H9 (cell line): ENCODE measurements at regions not wholly inside any gene's neighbourhood (a gene's known extent, or its start where the extent isn't known, plus 50 kb on each side); places are given as distances from the start of the nearest gene placed in this dataset.

Experiments used
- DNase-seq: peaks from one replicate; pipeline ENCODE4 v3.0.0-alpha.2; 2017
- H2AFZ ChIP-seq: one replicate; pipeline ENCODE4 v1.6.1; 2013; ENCODE audit warnings: mild to moderate bottlenecking, low read length, control low read depth, moderate library complexity
- H2AK5ac ChIP-seq: 2 replicates; pipeline ENCODE4 v1.6.1; 2013; ENCODE audit warnings: low read length, control low read depth, mixed read lengths; ENCODE audit not compliant: insufficient read length
- H2BK120ac ChIP-seq: one replicate; pipeline ENCODE4 v1.6.1; 2013; ENCODE audit warnings: low read depth, mild to moderate bottlenecking, low read length, control low read depth, inconsistent platforms; ENCODE audit not compliant: poor library complexity, severe bottlenecking
- H2BK12ac ChIP-seq: 2 replicates; pipeline ENCODE4 v1.6.1; 2013; ENCODE audit warnings: low read length, control low read depth, mixed read lengths, low read depth; ENCODE audit not compliant: insufficient read length
- H2BK15ac ChIP-seq: 2 replicates; pipeline ENCODE4 v1.6.1; 2013; ENCODE audit warnings: low read depth, low read length, control low read depth
- H2BK20ac ChIP-seq: one replicate; pipeline ENCODE4 v1.6.1; 2013; ENCODE audit warnings: low read depth, mild to moderate bottlenecking, low read length, control low read depth, inconsistent platforms; ENCODE audit not compliant: poor library complexity, severe bottlenecking
- H2BK5ac ChIP-seq: 2 replicates; pipeline ENCODE4 v1.6.1; 2013; ENCODE audit warnings: low read length, control low read depth, mixed read lengths; ENCODE audit not compliant: insufficient read length
- H3K14ac ChIP-seq: 2 replicates; pipeline ENCODE4 v1.6.1; 2013; ENCODE audit warnings: low read length, control low read depth; ENCODE audit not compliant: insufficient read depth
- H3K18ac ChIP-seq: 2 replicates; pipeline ENCODE4 v1.6.1; 2013; ENCODE audit warnings: low read depth, mild to moderate bottlenecking, mixed read lengths, low read length, control low read depth; ENCODE audit not compliant: insufficient read length
- H3K23ac ChIP-seq: 2 replicates; pipeline ENCODE4 v1.6.1; 2013; ENCODE audit warnings: low read length, control low read depth, mixed read lengths, low read depth; ENCODE audit not compliant: insufficient read length
- H3K23me2 ChIP-seq: 2 replicates; pipeline ENCODE4 v1.6.1; 2013; ENCODE audit warnings: low read depth, mild to moderate bottlenecking, mixed read lengths, low read length, control low read depth; ENCODE audit not compliant: insufficient read length, poor library complexity, severe bottlenecking
- H3K27ac ChIP-seq: 2 replicates; pipeline ENCODE4 v1.5.1; 2013; ENCODE audit warnings: low read length, control low read depth, mixed read lengths, low read depth; ENCODE audit not compliant: insufficient read length
- H3K27me3 ChIP-seq: 2 replicates; pipeline ENCODE4 v1.6.1; 2013; ENCODE audit warnings: low read length, control low read depth, inconsistent platforms; ENCODE audit not compliant: insufficient read depth
- H3K4ac ChIP-seq: 2 replicates; pipeline ENCODE4 v1.6.1; 2013; ENCODE audit warnings: low read depth, mild to moderate bottlenecking, control low read depth, inconsistent platforms, low read length, moderate library complexity
- H3K4me1 ChIP-seq: 2 replicates; pipeline ENCODE4 v1.6.1; 2013; ENCODE audit warnings: low read length, control low read depth, inconsistent platforms; ENCODE audit not compliant: insufficient read depth
- H3K4me2 ChIP-seq: 2 replicates; pipeline ENCODE4 v1.6.1; 2013; ENCODE audit warnings: low read length, control low read depth, mixed read lengths; ENCODE audit not compliant: insufficient read length, insufficient read depth
- H3K56ac ChIP-seq: 2 replicates; pipeline ENCODE4 v1.6.1; 2013; ENCODE audit warnings: low read depth, mild to moderate bottlenecking, mixed read lengths, low read length, control low read depth; ENCODE audit not compliant: insufficient read length
- H3K79me1 ChIP-seq: 2 replicates; pipeline ENCODE4 v1.6.1; 2013; ENCODE audit warnings: low read depth, mild to moderate bottlenecking, moderate library complexity, low read length, control low read depth, inconsistent platforms; ENCODE audit not compliant: insufficient read depth, poor library complexity, severe bottlenecking
- H3K79me2 ChIP-seq: 2 replicates; pipeline ENCODE4 v1.6.1; 2013; ENCODE audit warnings: low read length, control low read depth, inconsistent platforms; ENCODE audit not compliant: insufficient read depth
- H3K9ac ChIP-seq: 2 replicates; pipeline ENCODE4 v1.6.1; 2013; ENCODE audit warnings: low read length, control low read depth, mixed read lengths; ENCODE audit not compliant: insufficient read length; ENCODE audit errors: extremely low read depth
- H3K9me3 ChIP-seq: one replicate; pipeline ENCODE4 v1.6.1; 2013; ENCODE audit warnings: low read depth, low read length, inconsistent platforms; ENCODE audit not compliant: control insufficient read depth
- H3T11ph ChIP-seq: one replicate; pipeline ENCODE4 v1.6.1; 2013; ENCODE audit warnings: mild to moderate bottlenecking, low read length, control low read depth, inconsistent platforms
- H4K20me1 ChIP-seq: one replicate; pipeline ENCODE4 v1.6.1; 2013; ENCODE audit not compliant: control insufficient read depth, insufficient read length, insufficient read depth
- H4K5ac ChIP-seq: 2 replicates; pipeline ENCODE4 v1.6.1; 2013; ENCODE audit warnings: low read depth, mild to moderate bottlenecking, mixed read lengths, low read length, control low read depth; ENCODE audit not compliant: insufficient read length
- H4K8ac ChIP-seq: replicated peaks from 2 replicates; pipeline ENCODE4 v1.6.1; 2013; ENCODE audit warnings: low read length, control low read depth, mixed read lengths, low read depth; ENCODE audit not compliant: insufficient read length
- H4K91ac ChIP-seq: 2 replicates; pipeline ENCODE4 v1.6.1; 2013; ENCODE audit warnings: low read depth, mild to moderate bottlenecking, moderate library complexity, mixed read lengths, low read length, control low read depth; ENCODE audit not compliant: insufficient read length
- H3K27ac Mint-ChIP-seq, 3 experiments: 2 replicates in 2 of 3; 3 replicates in 1 of 3; pipeline ENCODE4 v1.8.0; 2020 to 2021; ENCODE audit warnings: mixed read lengths in 3 of 3, mild to moderate bottlenecking in 1 of 3, moderate library complexity in 1 of 3
- H3K27me3 Mint-ChIP-seq: 2 replicates; pipeline ENCODE4 v1.8.0; 2021; ENCODE audit warnings: low read depth, mild to moderate bottlenecking, moderate library complexity, mixed read lengths
- H3K36me3 Mint-ChIP-seq, 3 experiments: 2 replicates in 2 of 3; 3 replicates in 1 of 3; pipeline ENCODE4 v1.8.0; 2020 to 2021; ENCODE audit warnings: low read depth in 3 of 3, mixed read lengths in 3 of 3; ENCODE audit not compliant: insufficient read depth in 1 of 3
- H3K4me1 Mint-ChIP-seq, 2 experiments: 2 replicates each; pipeline ENCODE4 v1.8.0; 2020; ENCODE audit warnings: mixed read lengths in 2 of 2
- H3K4me3 Mint-ChIP-seq, 2 experiments: 2 replicates in 1 of 2; 3 replicates in 1 of 2; pipeline ENCODE4 v1.8.0; 2020 to 2021; ENCODE audit warnings: mild to moderate bottlenecking in 2 of 2, mixed read lengths in 2 of 2, moderate library complexity in 1 of 2
- H3K9me3 Mint-ChIP-seq, 2 experiments: 2 replicates in 1 of 2; 3 replicates in 1 of 2; pipeline ENCODE4 v1.8.0; 2020; ENCODE audit warnings: mild to moderate bottlenecking in 2 of 2, mixed read lengths in 2 of 2, moderate library complexity in 1 of 2
- WGBS: extraction: QIAGEN DNeasy Blood & Tissue Kit; methylation state at CpG from one replicate; pipeline ENCODE4 v1.1.7; 2013; ENCODE audit warnings: missing lambda C conversion rate, low lambda C conversion rate, mixed read lengths; ENCODE audit not compliant: insufficient read length; ENCODE audit errors: extremely low coverage; 5-methylcytosine and 5-hydroxymethylcytosine counted together
- TF ChIP-seq, protein P1 (sequence below): fragments of 200-600 bp; sonication (generic); conservative IDR thresholded peaks from 3 replicates; pipeline ENCODE4 v1.8.0; 2021; ENCODE audit warnings: antibody characterized with exemption, mild to moderate bottlenecking

GRCh38 chr22:48629631-48630432, 1197.8 kb downstream of the BRD1 start:
- Histone ChIP-seq H4K91ac (no peak overlapping the region), H2BK15ac (no peak overlapping the region), H2BK120ac (no peak overlapping the region), H3K27me3 (no peaks in the 10 kb centered on the region), H4K20me1 (no peaks in the 10 kb centered on the region), H4K8ac (no peak overlapping the region), H2AFZ (no peak overlapping the region), H3K4me1 (no peaks in the 10 kb centered on the region; the same call in 1 of the 2 replicates), H3K79me2 (no peaks in the 10 kb centered on the region), H3T11ph (no peak overlapping the region), H3K4me2 (no peak overlapping the region), H3K23me2 (no peaks in the 10 kb centered on the region), H2AK5ac (no peak overlapping the region), H3K18ac (no peak overlapping the region), H2BK5ac (no peak overlapping the region), H4K5ac (no peak overlapping the region), H2BK12ac (no peak overlapping the region), H3K9ac (no peak overlapping the region), H3K79me1 (no peaks in the 10 kb centered on the region), H3K56ac (no peak overlapping the region), H3K14ac (no peak overlapping the region; the same call in 1 of the 2 replicates), H3K4ac (no peak overlapping the region), H3K27ac (no peak overlapping the region), H3K23ac (no peak overlapping the region), H2BK20ac (no peak overlapping the region), H3K9me3 (no peaks in the 10 kb centered on the region)
- 0 out of 7 replicates have a peak overlapping the region, but pooled peaks of 1 of the 3 experiments have one; percentile 27 for H3K27ac Mint-ChIP-seq
- H3K4me1 Mint-ChIP-seq: peaks cover 27 to 44% of the 10 kb centered on the region in 2 experiments
- DNase-seq: no peak
- peak overlapping the region in 1 of 2 experiments; percentile 46; a peak in 2 of 5 replicates for H3K4me3 Mint-ChIP-seq
- H3K9me3 Mint-ChIP-seq: no peaks in the 10 kb centered on the region
- no peaks in the 10 kb centered on the region for H3K27me3 Mint-ChIP-seq
- TF ChIP-seq, protein P1, sequence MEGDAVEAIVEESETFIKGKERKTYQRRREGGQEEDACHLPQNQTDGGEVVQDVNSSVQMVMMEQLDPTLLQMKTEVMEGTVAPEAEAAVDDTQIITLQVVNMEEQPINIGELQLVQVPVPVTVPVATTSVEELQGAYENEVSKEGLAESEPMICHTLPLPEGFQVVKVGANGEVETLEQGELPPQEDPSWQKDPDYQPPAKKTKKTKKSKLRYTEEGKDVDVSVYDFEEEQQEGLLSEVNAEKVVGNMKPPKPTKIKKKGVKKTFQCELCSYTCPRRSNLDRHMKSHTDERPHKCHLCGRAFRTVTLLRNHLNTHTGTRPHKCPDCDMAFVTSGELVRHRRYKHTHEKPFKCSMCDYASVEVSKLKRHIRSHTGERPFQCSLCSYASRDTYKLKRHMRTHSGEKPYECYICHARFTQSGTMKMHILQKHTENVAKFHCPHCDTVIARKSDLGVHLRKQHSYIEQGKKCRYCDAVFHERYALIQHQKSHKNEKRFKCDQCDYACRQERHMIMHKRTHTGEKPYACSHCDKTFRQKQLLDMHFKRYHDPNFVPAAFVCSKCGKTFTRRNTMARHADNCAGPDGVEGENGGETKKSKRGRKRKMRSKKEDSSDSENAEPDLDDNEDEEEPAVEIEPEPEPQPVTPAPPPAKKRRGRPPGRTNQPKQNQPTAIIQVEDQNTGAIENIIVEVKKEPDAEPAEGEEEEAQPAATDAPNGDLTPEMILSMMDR: no peak
- no peaks in the 10 kb centered on the region for H3K36me3 Mint-ChIP-seq
- no CpG with 5 or more reads among the region's 21 CpGs for WGBS
